ENCODE measurements at regions not wholly inside any gene's neighbourhood (a gene's known extent, or its start where the extent isn't known, plus 50 kb on each side); places are given as distances from the start of the nearest gene placed in this dataset.

- no peaks in the 10 kb centered on the region; the same call in 1 of the 2 replicates for H3K4me1 ChIP-seq (ENCODE audit: control insufficient read depth, insufficient read depth, low read length)
- WGBS (ENCODE audit: insufficient coverage, insufficient read length) = no CpG with 5 or more reads among the region's 6 CpGs
- H3K9me3 ChIP-seq (ENCODE audit: control insufficient read depth, insufficient read depth, low read length) = no peaks in the 10 kb centered on the region
- DNase-seq (ENCODE audit: low read depth, low spot score) = no peak
- H3K4me3 ChIP-seq (ENCODE audit: low read length) = no peak overlapping the region
- no peaks in the 10 kb centered on the region for H3K27me3 ChIP-seq (ENCODE audit: control insufficient read depth, insufficient read depth, low read length)
- H3K27ac ChIP-seq (ENCODE audit: low read length) = no peak overlapping the region
- no peaks in the 10 kb centered on the region for H3K36me3 ChIP-seq (ENCODE audit: control insufficient read depth, insufficient read depth, low read length)
Measured at GRCh38 chr18:46388286-46388685, 268.7 kb downstream of the LOXHD1 start.

GRCh38 chr18:46392576-46392975 lies 264.4 kb downstream of the LOXHD1 start:
- Histone ChIP-seq H3K4me1 (ENCODE audit: control insufficient read depth, insufficient read depth, low read length) (no peaks in the 10 kb centered on the region; the same call in 1 of the 2 replicates), H3K9me3 (ENCODE audit: control insufficient read depth, insufficient read depth, low read length) (no peaks in the 10 kb centered on the region), H3K27ac (ENCODE audit: low read length) (no peak overlapping the region), H3K36me3 (ENCODE audit: control insufficient read depth, insufficient read depth, low read length) (no peaks in the 10 kb centered on the region), H3K4me3 (ENCODE audit: low read length) (no peak overlapping the region), H3K27me3 (ENCODE audit: control insufficient read depth, insufficient read depth, low read length) (no peaks in the 10 kb centered on the region)
- WGBS (ENCODE audit: insufficient coverage, insufficient read length) = no CpG with 5 or more reads among the region's 9 CpGs
- no peak for DNase-seq (ENCODE audit: low read depth, low spot score)

GRCh38 chr18:46393230-46393629 lies 263.8 kb downstream of the LOXHD1 start:
- no peak overlapping the region for H3K27ac ChIP-seq (ENCODE audit: low read length)
- no peak overlapping the region for H3K4me3 ChIP-seq (ENCODE audit: low read length)
- no peaks in the 10 kb centered on the region; the same call in 1 of the 2 replicates for H3K4me1 ChIP-seq (ENCODE audit: control insufficient read depth, insufficient read depth, low read length)
- H3K27me3 ChIP-seq (ENCODE audit: control insufficient read depth, insufficient read depth, low read length) = no peaks in the 10 kb centered on the region
- DNase-seq (ENCODE audit: low read depth, low spot score) = peak; percentile 37
- WGBS (ENCODE audit: insufficient coverage, insufficient read length) = no CpG with 5 or more reads among the region's 8 CpGs
- no peaks in the 10 kb centered on the region for H3K9me3 ChIP-seq (ENCODE audit: control insufficient read depth, insufficient read depth, low read length)
- H3K36me3 ChIP-seq (ENCODE audit: control insufficient read depth, insufficient read depth, low read length) = no peaks in the 10 kb centered on the region

GRCh38 chr18:46393961-46394360 lies 263.1 kb downstream of the LOXHD1 start:
- no peaks in the 10 kb centered on the region for H3K27me3 ChIP-seq (ENCODE audit: control insufficient read depth, insufficient read depth, low read length)

GRCh38 chr18:46395795-46396194 lies 261.2 kb downstream of the LOXHD1 start:
- Histone ChIP-seq H3K27me3 (ENCODE audit: control insufficient read depth, insufficient read depth, low read length) (no peaks in the 10 kb centered on the region), H3K27ac (ENCODE audit: low read length) (no peak overlapping the region), H3K4me3 (ENCODE audit: low read length) (no peak overlapping the region), H3K36me3 (ENCODE audit: control insufficient read depth, insufficient read depth, low read length) (no peaks in the 10 kb centered on the region), H3K9me3 (ENCODE audit: control insufficient read depth, insufficient read depth, low read length) (no peaks in the 10 kb centered on the region), H3K4me1 (ENCODE audit: control insufficient read depth, insufficient read depth, low read length) (no peaks in the 10 kb centered on the region; the same call in 1 of the 2 replicates)
- WGBS (ENCODE audit: insufficient coverage, insufficient read length) = no CpG with 5 or more reads among the region's 4 CpGs
- no peak for DNase-seq (ENCODE audit: low read depth, low spot score)

More at GRCh38 chr18:46393961-46394360, 263.1 kb downstream of the LOXHD1 start:
- no peaks in the 10 kb centered on the region for H3K9me3 ChIP-seq (ENCODE audit: control insufficient read depth, insufficient read depth, low read length)
- no peaks in the 10 kb centered on the region; the same call in 1 of the 2 replicates for H3K4me1 ChIP-seq (ENCODE audit: control insufficient read depth, insufficient read depth, low read length)
- H3K4me3 ChIP-seq (ENCODE audit: low read length) = no peak overlapping the region
- no peak overlapping the region for H3K27ac ChIP-seq (ENCODE audit: low read length)
- no CpG with 5 or more reads among the region's 6 CpGs for WGBS (ENCODE audit: insufficient coverage, insufficient read length)
- DNase-seq (ENCODE audit: low read depth, low spot score) = no peak
- H3K36me3 ChIP-seq (ENCODE audit: control insufficient read depth, insufficient read depth, low read length) = no peaks in the 10 kb centered on the region

GRCh38 chr18:46397174-46397573 lies 259.8 kb downstream of the LOXHD1 start:
- Histone ChIP-seq H3K4me3 (ENCODE audit: low read length) (no peak overlapping the region), H3K27ac (ENCODE audit: low read length) (no peak overlapping the region), H3K36me3 (ENCODE audit: control insufficient read depth, insufficient read depth, low read length) (no peaks in the 10 kb centered on the region), H3K4me1 (ENCODE audit: control insufficient read depth, insufficient read depth, low read length) (no peaks in the 10 kb centered on the region; the same call in 1 of the 2 replicates), H3K27me3 (ENCODE audit: control insufficient read depth, insufficient read depth, low read length) (no peaks in the 10 kb centered on the region), H3K9me3 (ENCODE audit: control insufficient read depth, insufficient read depth, low read length) (no peaks in the 10 kb centered on the region)
- no peak for DNase-seq (ENCODE audit: low read depth, low spot score)

- no peaks in the 10 kb centered on the region for H3K36me3 ChIP-seq (ENCODE audit: control insufficient read depth, insufficient read depth, low read length)
- no CpG with 5 or more reads among the region's 7 CpGs for WGBS (ENCODE audit: insufficient coverage, insufficient read length)
- peaks cover 1% of the 10 kb centered on the region; the same call in 1 of the 2 replicates for H3K4me1 ChIP-seq (ENCODE audit: control insufficient read depth, insufficient read depth, low read length)
- no peaks in the 10 kb centered on the region for H3K9me3 ChIP-seq (ENCODE audit: control insufficient read depth, insufficient read depth, low read length)
- no peak overlapping the region for H3K27ac ChIP-seq (ENCODE audit: low read length)
- no peak overlapping the region for H3K4me3 ChIP-seq (ENCODE audit: low read length)
- H3K27me3 ChIP-seq (ENCODE audit: control insufficient read depth, insufficient read depth, low read length) = no peaks in the 10 kb centered on the region
- DNase-seq (ENCODE audit: low read depth, low spot score) = no peak
Measured at GRCh38 chr18:46398005-46398404, 259.0 kb downstream of the LOXHD1 start.

GRCh38 chr18:46398625-46399024 lies 258.4 kb downstream of the LOXHD1 start:
- WGBS (ENCODE audit: insufficient coverage, insufficient read length) = no CpG with 5 or more reads among the region's 9 CpGs
- Histone ChIP-seq H3K36me3 (ENCODE audit: control insufficient read depth, insufficient read depth, low read length) (no peaks in the 10 kb centered on the region), H3K4me1 (ENCODE audit: control insufficient read depth, insufficient read depth, low read length) (peaks cover 1% of the 10 kb centered on the region; the same call in 1 of the 2 replicates), H3K27me3 (ENCODE audit: control insufficient read depth, insufficient read depth, low read length) (no peaks in the 10 kb centered on the region), H3K27ac (ENCODE audit: low read length) (no peak overlapping the region), H3K9me3 (ENCODE audit: control insufficient read depth, insufficient read depth, low read length) (no peaks in the 10 kb centered on the region), H3K4me3 (ENCODE audit: low read length) (no peak overlapping the region)
- no peak for DNase-seq (ENCODE audit: low read depth, low spot score)

GRCh38 chr18:46399303-46399702 lies 257.7 kb downstream of the LOXHD1 start:
- H3K9me3 ChIP-seq (ENCODE audit: control insufficient read depth, insufficient read depth, low read length) = no peaks in the 10 kb centered on the region
- H3K27me3 ChIP-seq (ENCODE audit: control insufficient read depth, insufficient read depth, low read length) = no peaks in the 10 kb centered on the region
- no peak overlapping the region for H3K27ac ChIP-seq (ENCODE audit: low read length)
- DNase-seq (ENCODE audit: low read depth, low spot score) = no peak
- H3K4me3 ChIP-seq (ENCODE audit: low read length) = no peak overlapping the region
- peaks cover 1% of the 10 kb centered on the region; the same call in 1 of the 2 replicates for H3K4me1 ChIP-seq (ENCODE audit: control insufficient read depth, insufficient read depth, low read length)
- no CpG with 5 or more reads among the region's 11 CpGs for WGBS (ENCODE audit: insufficient coverage, insufficient read length)
- no peaks in the 10 kb centered on the region for H3K36me3 ChIP-seq (ENCODE audit: control insufficient read depth, insufficient read depth, low read length)

GRCh38 chr18:46400449-46400848 lies 256.6 kb downstream of the LOXHD1 start:
- no peak overlapping the region for H3K27ac ChIP-seq (ENCODE audit: low read length)

GRCh38 chr18:46401486-46402070 lies 255.4 kb downstream of the LOXHD1 start:
- WGBS (ENCODE audit: insufficient coverage, insufficient read length) = no CpG with 5 or more reads among the region's 7 CpGs
- Histone ChIP-seq H3K4me3 (ENCODE audit: low read length) (no peak overlapping the region), H3K27ac (ENCODE audit: low read length) (no peak overlapping the region), H3K4me1 (ENCODE audit: control insufficient read depth, insufficient read depth, low read length) (peaks cover 1% of the 10 kb centered on the region; the same call in 1 of the 2 replicates), H3K9me3 (ENCODE audit: control insufficient read depth, insufficient read depth, low read length) (no peaks in the 10 kb centered on the region), H3K27me3 (ENCODE audit: control insufficient read depth, insufficient read depth, low read length) (no peaks in the 10 kb centered on the region), H3K36me3 (ENCODE audit: control insufficient read depth, insufficient read depth, low read length) (no peaks in the 10 kb centered on the region)
- DNase-seq (ENCODE audit: low read depth, low spot score) = no peak

More at GRCh38 chr18:46400449-46400848, 256.6 kb downstream of the LOXHD1 start:
- no peak for DNase-seq (ENCODE audit: low read depth, low spot score)
- Histone ChIP-seq H3K36me3 (ENCODE audit: control insufficient read depth, insufficient read depth, low read length) (no peaks in the 10 kb centered on the region), H3K4me3 (ENCODE audit: low read length) (no peak overlapping the region), H3K27me3 (ENCODE audit: control insufficient read depth, insufficient read depth, low read length) (no peaks in the 10 kb centered on the region), H3K9me3 (ENCODE audit: control insufficient read depth, insufficient read depth, low read length) (no peaks in the 10 kb centered on the region), H3K4me1 (ENCODE audit: control insufficient read depth, insufficient read depth, low read length) (peaks cover 1% of the 10 kb centered on the region; the same call in 1 of the 2 replicates)
- no CpG with 5 or more reads among the region's 8 CpGs for WGBS (ENCODE audit: insufficient coverage, insufficient read length)
